ENCODE measurements at regions not wholly inside any gene's neighbourhood (a gene's known extent, or its start where the extent isn't known, plus 50 kb on each side); places are given as distances from the start of the nearest gene placed in this dataset.

DNA sequence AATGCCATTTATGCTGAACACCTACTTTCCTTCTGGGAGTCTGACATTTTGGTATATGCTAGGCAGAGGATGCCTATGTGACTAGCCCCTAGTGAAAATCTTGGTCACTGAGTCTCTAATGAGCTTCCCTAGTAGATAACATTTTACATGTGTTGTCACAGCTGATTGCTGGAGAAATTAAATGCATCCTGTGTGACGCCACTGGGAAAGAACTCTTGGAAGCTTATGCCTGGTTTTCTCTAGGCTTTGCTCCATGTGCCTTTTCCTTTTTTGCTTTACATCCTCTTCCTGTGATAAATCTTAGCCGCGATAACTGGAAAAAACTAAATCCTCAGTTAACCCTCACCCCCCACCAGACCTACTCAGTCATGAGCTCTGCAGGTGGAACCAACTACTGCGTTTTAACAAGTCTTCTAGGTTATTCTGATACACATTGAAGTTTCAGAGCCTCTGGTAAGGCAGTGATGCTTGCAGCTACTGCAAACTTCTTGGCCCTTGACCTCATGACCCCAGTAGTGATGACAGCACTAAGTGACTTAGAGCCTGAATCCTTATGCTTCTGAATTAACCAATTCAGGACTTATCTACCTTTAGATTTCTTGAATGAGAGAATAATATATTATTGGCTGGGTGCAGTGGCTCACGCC is 292.4 kb upstream of the SOX14 start:
- H3K9me3 ChIP-seq (ENCODE audit: low read length), result no peaks in the 10 kb centered on the region
- no peak overlapping the region for H2AFZ ChIP-seq (ENCODE audit: low read length)
- H3K36me3 ChIP-seq (ENCODE audit: insufficient read depth, low read length), result no peaks in the 10 kb centered on the region
- intact Hi-C loops (cut with micrococcal nuclease; ENCODE audit: unreplicated experiment), result no loop called here
- H3K4me3 ChIP-seq (ENCODE audit: low read depth, low read length, poor library complexity, severe bottlenecking), result no peak overlapping the region
- no peak overlapping the region for H3K27ac ChIP-seq (ENCODE audit: low read depth, low read length, poor library complexity, severe bottlenecking)
- H3K79me2 ChIP-seq (ENCODE audit: insufficient read depth, low read depth, low read length), result no peaks in the 10 kb centered on the region
- H3K4me2 ChIP-seq (ENCODE audit: low read length), result no peak overlapping the region
- no peaks in the 10 kb centered on the region for H3K4me1 ChIP-seq (ENCODE audit: insufficient read depth, low read length, poor library complexity, severe bottlenecking)
- DNase-seq (ENCODE audit: low spot score), result no peak
- POLR2A ChIA-PET, result interaction anchor here (0.6 to 0.7 kb wide), 2 partner anchors 19 to 1824 kb away, joined by 3 to 6 read pairs; no protein-coding TSS in a partner anchor
- TF ChIP-seq EZH2phosphoT487 (IDR thresholded peaks at IDR 0.05; ENCODE audit: borderline replicate concordance, low read depth, low read length) (no peak), CTCF (conservative IDR thresholded peaks at IDR 0.05; ENCODE audit: low read length) (no peak)
- H3K9me2 ChIP-seq (ENCODE audit: insufficient read depth, low read length), result no peaks in the 10 kb centered on the region
- CTCF ChIA-PET (ENCODE audit: unreplicated experiment), result no interaction called here
- no TSS peak for BruUV-seq (replicated peaks)
- no peaks in the 10 kb centered on the region for H4K20me1 ChIP-seq (ENCODE audit: insufficient read depth, low read length)

- H3K27ac ChIP-seq (ENCODE audit: low read depth, low read length, poor library complexity, severe bottlenecking), result no peak overlapping the region
- H3K36me3 ChIP-seq (ENCODE audit: insufficient read depth, low read length), result no peaks in the 10 kb centered on the region
- no TSS peak for BruUV-seq (replicated peaks)
- no peak overlapping the region for H3K4me3 ChIP-seq (ENCODE audit: low read depth, low read length, poor library complexity, severe bottlenecking)
- TF ChIP-seq EZH2phosphoT487 (IDR thresholded peaks at IDR 0.05; ENCODE audit: borderline replicate concordance, low read depth, low read length), result no peak
- no peak for TF ChIP-seq CTCF (conservative IDR thresholded peaks at IDR 0.05; ENCODE audit: low read length)
- ChIA-PET POLR2A (no interaction called here), CTCF (ENCODE audit: unreplicated experiment) (no interaction called here)
- H4K20me1 ChIP-seq (ENCODE audit: insufficient read depth, low read length), result no peaks in the 10 kb centered on the region
- no peaks in the 10 kb centered on the region for H3K79me2 ChIP-seq (ENCODE audit: insufficient read depth, low read depth, low read length)
- no peaks in the 10 kb centered on the region for H3K9me3 ChIP-seq (ENCODE audit: low read length)
- no peak for DNase-seq (ENCODE audit: low spot score)
- H2AFZ ChIP-seq (ENCODE audit: low read length), result no peak overlapping the region
- H3K4me1 ChIP-seq (ENCODE audit: insufficient read depth, low read length, poor library complexity, severe bottlenecking), result no peaks in the 10 kb centered on the region
- H3K9me2 ChIP-seq (ENCODE audit: insufficient read depth, low read length), result no peaks in the 10 kb centered on the region
- intact Hi-C loops (cut with micrococcal nuclease; ENCODE audit: unreplicated experiment), result no loop called here
- H3K4me2 ChIP-seq (ENCODE audit: low read length), result no peak overlapping the region
Observed at GRCh38 chr3:137477614-137478013, 286.5 kb upstream of the SOX14 start.

DNA sequence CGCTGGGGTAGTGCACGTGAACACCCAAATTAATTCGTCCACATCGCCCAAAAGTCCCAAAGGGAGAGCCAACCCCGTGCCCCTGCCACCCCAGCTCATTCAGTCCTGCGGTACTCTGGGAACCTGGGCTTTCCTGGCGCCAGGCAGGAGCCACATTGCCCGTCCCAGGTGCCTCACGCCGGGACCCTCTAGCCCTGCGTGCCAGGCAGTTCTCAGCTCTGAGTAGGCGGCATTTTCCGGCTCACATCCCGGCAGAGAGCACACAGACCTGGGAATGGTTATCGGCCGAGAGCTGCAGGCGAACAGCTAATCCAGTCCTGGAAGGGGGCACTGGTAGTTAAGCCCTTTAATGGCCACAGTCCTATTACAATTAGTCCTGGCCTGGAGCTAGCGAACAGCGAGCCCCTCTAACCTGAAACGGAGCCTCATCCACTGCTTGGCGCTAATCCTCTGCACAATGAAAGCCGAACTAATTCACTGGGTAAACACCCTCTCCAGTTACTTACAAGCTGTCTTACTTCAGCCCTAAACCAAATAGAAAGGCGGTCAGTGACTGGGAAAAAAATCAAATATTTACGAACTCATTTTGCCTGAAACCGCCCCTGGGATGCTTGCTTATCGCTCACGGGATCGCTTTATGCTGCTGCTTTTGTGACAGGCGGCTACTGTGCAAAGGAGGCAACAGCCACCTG is 254.6 kb upstream of the SOX14 start:
- H3K9me3 ChIP-seq (ENCODE audit: low read length), result no peaks in the 10 kb centered on the region
- H3K27ac ChIP-seq (ENCODE audit: low read depth, low read length, poor library complexity, severe bottlenecking), result no peak overlapping the region
- no peak overlapping the region for H2AFZ ChIP-seq (ENCODE audit: low read length)
- no peaks in the 10 kb centered on the region for H3K79me2 ChIP-seq (ENCODE audit: insufficient read depth, low read depth, low read length)
- H3K9me2 ChIP-seq (ENCODE audit: insufficient read depth, low read length), result no peaks in the 10 kb centered on the region
- DNase-seq (ENCODE audit: low spot score), result no peak
- TF ChIP-seq CTCF (conservative IDR thresholded peaks at IDR 0.05; ENCODE audit: low read length), result no peak
- no peak for TF ChIP-seq EZH2phosphoT487 (IDR thresholded peaks at IDR 0.05; ENCODE audit: borderline replicate concordance, low read depth, low read length)
- no TSS peak for BruUV-seq (replicated peaks)
- CTCF ChIA-PET (ENCODE audit: unreplicated experiment), result no interaction called here
- no peak overlapping the region for H3K4me3 ChIP-seq (ENCODE audit: low read depth, low read length, poor library complexity, severe bottlenecking)
- no peaks in the 10 kb centered on the region for H3K36me3 ChIP-seq (ENCODE audit: insufficient read depth, low read length)
- H4K20me1 ChIP-seq (ENCODE audit: insufficient read depth, low read length), result no peaks in the 10 kb centered on the region
- H3K4me2 ChIP-seq (ENCODE audit: low read length), result no peak overlapping the region
- POLR2A ChIA-PET, result no interaction called here
- intact Hi-C loops (cut with micrococcal nuclease; ENCODE audit: unreplicated experiment), result no loop called here
- no peaks in the 10 kb centered on the region for H3K4me1 ChIP-seq (ENCODE audit: insufficient read depth, low read length, poor library complexity, severe bottlenecking)
